Mesothelial cell of epicardium (in vitro differentiated cells): ENCODE measurements at regions not wholly inside any gene's neighbourhood (a gene's known extent, or its start where the extent isn't known, plus 50 kb on each side); places are given as distances from the start of the nearest gene placed in this dataset.
A peak's percentile ranks its signal among the peaks of the same experiment; 100 is the strongest.

Experiments
- DNase-seq, 2 experiments: peaks; one replicate each; pipeline ENCODE4 v3.0.0; 2021; ENCODE audit warnings: low spot score in 2 of 2; ENCODE audit not compliant: unreplicated experiment in 2 of 2
- H3K27ac Mint-ChIP-seq: 2 replicates; pipeline ENCODE4 v1.8.0; 2021; ENCODE audit warnings: mixed read lengths
- H3K27me3 Mint-ChIP-seq: 2 replicates; pipeline ENCODE4 v1.8.0; 2021; ENCODE audit warnings: low read depth, mixed read lengths
- H3K36me3 Mint-ChIP-seq: 2 replicates; pipeline ENCODE4 v1.8.0; 2021; ENCODE audit warnings: mixed read lengths
- H3K4me1 Mint-ChIP-seq: 2 replicates; pipeline ENCODE4 v1.8.0; 2021; ENCODE audit warnings: mixed read lengths
- H3K4me3 Mint-ChIP-seq: 2 replicates; pipeline ENCODE4 v1.8.0; 2021; ENCODE audit warnings: mild to moderate bottlenecking, moderate library complexity, mixed read lengths
- H3K9me3 Mint-ChIP-seq: 2 replicates; pipeline ENCODE4 v1.8.0; 2021; ENCODE audit warnings: mixed read lengths
- TF ChIP-seq, protein P1 (sequence below): fragments of 200-600 bp; sonication (generic); IDR thresholded peaks from one replicate; pipeline ENCODE4 v1.5.0; 2021; ENCODE audit warnings: antibody characterized with exemption; ENCODE audit not compliant: unreplicated experiment

DNA sequence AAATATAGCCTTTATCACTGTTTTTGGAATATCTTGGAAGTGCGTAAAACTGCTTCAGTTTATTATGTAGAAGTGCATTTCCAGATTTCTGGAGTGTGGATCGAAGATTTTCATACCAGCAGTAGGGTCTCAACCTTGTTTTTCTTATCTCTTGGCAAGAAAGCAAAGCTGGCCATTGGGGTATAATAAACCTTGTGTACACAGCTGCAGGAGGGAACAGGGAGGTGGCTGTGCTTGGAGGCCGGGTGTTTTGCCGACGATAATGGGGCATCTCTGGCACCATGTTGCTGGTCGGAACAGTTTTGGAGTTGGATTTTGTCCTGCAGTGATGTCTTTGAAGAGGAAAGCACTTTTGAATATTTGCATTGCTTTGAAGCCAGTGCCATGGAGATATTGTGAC is 308.8 kb upstream of the DMRT1 start:
- Mint-ChIP-seq H3K4me1 (peaks cover 53% of the 10 kb centered on the region), H3K4me3 (no peak overlapping the region), H3K27me3 (no peaks in the 10 kb centered on the region), H3K27ac (peak overlapping the region; percentile 60), H3K36me3 (no peaks in the 10 kb centered on the region), H3K9me3 (no peaks in the 10 kb centered on the region)
- DNase-seq = no peak
- TF ChIP-seq, protein P1, sequence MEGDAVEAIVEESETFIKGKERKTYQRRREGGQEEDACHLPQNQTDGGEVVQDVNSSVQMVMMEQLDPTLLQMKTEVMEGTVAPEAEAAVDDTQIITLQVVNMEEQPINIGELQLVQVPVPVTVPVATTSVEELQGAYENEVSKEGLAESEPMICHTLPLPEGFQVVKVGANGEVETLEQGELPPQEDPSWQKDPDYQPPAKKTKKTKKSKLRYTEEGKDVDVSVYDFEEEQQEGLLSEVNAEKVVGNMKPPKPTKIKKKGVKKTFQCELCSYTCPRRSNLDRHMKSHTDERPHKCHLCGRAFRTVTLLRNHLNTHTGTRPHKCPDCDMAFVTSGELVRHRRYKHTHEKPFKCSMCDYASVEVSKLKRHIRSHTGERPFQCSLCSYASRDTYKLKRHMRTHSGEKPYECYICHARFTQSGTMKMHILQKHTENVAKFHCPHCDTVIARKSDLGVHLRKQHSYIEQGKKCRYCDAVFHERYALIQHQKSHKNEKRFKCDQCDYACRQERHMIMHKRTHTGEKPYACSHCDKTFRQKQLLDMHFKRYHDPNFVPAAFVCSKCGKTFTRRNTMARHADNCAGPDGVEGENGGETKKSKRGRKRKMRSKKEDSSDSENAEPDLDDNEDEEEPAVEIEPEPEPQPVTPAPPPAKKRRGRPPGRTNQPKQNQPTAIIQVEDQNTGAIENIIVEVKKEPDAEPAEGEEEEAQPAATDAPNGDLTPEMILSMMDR = no peak

DNA sequence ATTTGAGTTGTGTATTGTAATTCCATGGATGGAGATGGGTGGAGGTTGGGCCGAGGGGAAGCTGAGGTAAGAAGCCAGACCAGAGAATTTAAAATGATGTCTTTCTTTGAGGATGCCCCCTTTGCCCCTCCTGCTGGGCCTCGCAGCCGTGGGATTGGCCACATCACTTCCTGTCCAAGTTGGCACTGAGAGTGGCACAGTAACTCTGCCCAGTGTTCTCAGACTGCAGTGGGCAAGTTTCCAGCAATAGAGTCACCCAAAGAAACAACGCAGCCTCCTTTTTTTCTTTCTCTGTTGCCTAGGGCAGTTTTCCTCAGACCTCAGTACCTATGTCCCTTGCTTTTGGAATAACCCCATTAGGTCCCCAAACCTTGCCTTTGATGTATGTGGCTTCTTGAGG is 306.6 kb upstream of the DMRT1 start:
- DNase-seq = no peak
- TF ChIP-seq, protein P1 = no peak
- Mint-ChIP-seq H3K9me3 (peaks cover 5% of the 10 kb centered on the region), H3K27ac (peak overlapping the region; percentile 53), H3K27me3 (no peaks in the 10 kb centered on the region), H3K36me3 (peaks cover 6% of the 10 kb centered on the region), H3K4me1 (peaks cover 62% of the 10 kb centered on the region), H3K4me3 (no peak overlapping the region)

DNA sequence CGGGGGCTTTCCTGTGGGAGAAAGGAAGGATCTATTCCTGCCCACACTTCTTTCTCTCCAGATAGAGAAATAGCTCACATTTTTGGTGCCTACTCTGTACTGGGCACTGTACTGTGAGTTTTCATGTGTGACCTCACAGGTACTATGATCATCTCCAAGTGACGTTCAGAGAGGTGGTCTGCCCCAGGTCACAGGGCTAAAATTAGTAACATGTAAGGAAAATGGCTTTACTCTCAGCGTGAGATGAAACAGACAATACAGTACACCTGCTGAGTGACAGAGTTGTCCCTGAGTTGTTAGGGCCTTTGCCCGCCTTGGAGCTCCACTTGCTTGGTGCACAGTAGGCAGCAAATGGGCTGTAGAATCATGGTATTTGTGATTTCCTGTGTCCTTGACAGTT is 306.1 kb upstream of the DMRT1 start:
- Mint-ChIP-seq H3K36me3 (peaks cover 10% of the 10 kb centered on the region), H3K9me3 (peaks cover 10% of the 10 kb centered on the region), H3K27me3 (no peaks in the 10 kb centered on the region), H3K4me1 (peaks cover 61% of the 10 kb centered on the region), H3K4me3 (no peak overlapping the region), H3K27ac (peak overlapping the region; percentile 53)
- TF ChIP-seq, protein P1 = no peak
- no peak for DNase-seq

DNA sequence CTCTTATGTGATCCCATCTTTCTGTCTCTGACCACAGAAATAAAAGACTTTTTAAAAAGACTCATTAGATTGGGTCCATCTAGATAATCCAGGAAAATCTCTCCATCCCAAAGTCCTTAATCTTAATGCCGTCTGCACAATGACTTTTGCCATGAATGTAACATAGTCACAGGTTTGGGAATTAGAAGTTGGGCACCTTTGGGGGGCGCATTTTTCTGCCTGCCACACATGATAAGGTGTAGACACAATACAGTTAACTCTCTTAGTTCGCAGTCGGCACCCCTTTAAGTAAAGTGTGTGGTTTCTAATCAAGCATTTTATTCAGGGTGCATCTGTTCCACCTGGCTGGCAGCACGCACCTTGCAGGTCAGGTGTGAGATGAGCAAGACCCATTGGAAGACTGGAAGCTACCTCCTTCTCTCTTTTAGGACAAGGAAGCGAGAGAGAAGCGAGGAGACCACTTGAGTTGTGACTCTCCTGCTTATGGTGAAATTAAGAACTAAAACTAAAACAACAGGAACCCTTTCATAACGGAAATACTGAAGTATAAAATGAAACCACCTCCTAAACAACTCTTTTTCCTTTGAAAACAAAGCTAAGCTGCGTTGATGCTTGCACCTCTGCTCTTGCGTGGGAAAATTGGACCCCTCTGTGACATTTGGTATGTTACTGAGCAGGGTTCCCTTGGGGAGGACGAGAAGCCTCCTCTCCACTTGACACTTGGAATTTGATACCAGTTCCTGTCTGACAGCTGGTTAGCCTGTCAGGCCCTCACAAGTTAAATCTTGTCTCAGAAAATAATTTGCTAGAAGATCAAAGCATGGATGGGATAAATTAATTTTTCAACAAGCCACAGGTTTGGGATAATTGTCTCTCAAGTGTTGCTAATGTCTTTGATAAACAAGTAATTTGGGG is 304.6 kb upstream of the DMRT1 start:
- peaks cover 57% of the 10 kb centered on the region for H3K4me1 Mint-ChIP-seq
- peak overlapping the region; percentile 78 for H3K27ac Mint-ChIP-seq
- TF ChIP-seq, protein P1 = no peak
- H3K4me3 Mint-ChIP-seq = no peak overlapping the region
- peaks cover 22% of the 10 kb centered on the region for H3K36me3 Mint-ChIP-seq
- no peak for DNase-seq
- no peaks in the 10 kb centered on the region for H3K27me3 Mint-ChIP-seq
- peaks cover 22% of the 10 kb centered on the region for H3K9me3 Mint-ChIP-seq

DNA sequence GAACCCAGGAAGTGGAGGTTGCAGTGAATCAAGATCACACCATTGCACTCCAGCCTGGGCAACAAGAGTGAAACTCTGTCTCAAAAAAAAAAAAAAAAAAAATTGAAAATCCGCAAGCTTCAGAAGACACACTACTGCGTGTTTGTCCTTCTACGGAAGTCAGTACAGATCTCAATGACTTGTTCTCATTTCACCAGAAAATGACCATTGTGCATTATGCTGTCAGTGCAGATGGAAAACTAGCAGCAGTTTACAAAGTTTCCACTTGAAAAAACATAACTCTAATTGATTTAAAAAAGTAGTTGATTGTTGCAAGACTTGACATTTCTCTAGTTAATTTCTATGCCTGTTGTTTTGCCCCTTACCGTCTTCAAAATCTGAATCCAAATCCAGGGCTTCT is 298.0 kb upstream of the DMRT1 start:
- DNase-seq = no peak
- Mint-ChIP-seq H3K4me1 (peaks cover 31% of the 10 kb centered on the region), H3K9me3 (peaks cover 22% of the 10 kb centered on the region), H3K27ac (no peak overlapping the region), H3K36me3 (peaks cover 29% of the 10 kb centered on the region), H3K27me3 (no peaks in the 10 kb centered on the region), H3K4me3 (no peak overlapping the region)
- TF ChIP-seq, protein P1 = no peak
